ENCODE measurements at regions not wholly inside any gene's neighbourhood (a gene's known extent, or its start where the extent isn't known, plus 50 kb on each side); places are given as distances from the start of the nearest gene placed in this dataset.

DNA sequence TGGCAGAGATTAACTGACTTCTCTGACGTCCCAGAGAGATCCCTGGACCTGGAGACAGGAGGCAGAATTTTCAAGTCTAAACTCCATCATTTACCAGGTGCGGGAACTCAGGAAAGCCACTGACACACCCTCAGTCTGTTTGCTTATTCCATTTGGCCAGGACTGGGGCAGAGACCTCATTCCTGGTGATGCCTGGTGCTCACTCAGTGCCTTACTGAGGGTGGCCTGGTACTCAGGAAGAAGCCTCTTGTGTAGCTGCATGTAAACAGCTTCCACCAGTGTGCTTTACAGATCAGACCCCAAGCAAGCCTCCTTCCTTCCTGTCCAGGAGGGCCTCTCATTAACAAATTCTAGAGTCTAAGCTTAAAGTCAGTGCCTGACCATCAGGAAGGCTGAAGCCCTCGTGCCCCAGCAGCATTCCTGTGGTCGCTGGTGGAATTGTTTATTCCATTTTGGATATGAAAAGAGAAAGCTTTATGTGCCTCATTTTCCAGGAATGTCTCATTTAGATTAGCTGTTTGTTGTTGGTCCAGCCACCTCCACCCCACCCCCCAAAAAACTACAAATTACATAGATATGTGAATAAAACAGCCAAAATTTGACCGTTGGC lies 236.1 kb upstream of the CDH5 start:
- no peak for TF ChIP-seq CTCF (IDR thresholded peaks at IDR 0.05; ENCODE audit: borderline replicate concordance, insufficient read depth, low read depth, low read length)
- no peak overlapping the region for H3K4me3 ChIP-seq (ENCODE audit: low read depth, low read length)

DNA sequence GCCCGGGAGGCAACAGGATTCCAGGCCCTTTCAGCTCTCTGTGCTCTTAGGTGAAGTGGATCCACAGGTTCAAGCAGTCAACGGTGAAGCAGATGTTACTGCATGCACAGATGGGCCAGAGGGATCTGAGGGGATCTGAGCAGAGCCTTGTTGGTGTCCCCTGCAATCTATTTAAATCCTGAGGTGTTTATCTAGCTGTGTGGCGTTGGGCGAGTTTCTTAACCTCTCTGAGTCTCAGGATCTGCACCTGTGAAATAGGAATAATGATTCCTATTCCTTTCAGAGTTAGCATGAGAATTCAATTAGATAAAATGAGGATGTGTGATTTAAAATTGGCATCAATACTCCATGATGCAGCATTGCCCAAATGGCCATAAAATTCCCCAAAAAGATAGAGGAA lies 237.3 kb upstream of the CDH5 start:
- TF ChIP-seq CTCF (IDR thresholded peaks at IDR 0.05; ENCODE audit: borderline replicate concordance, insufficient read depth, low read depth, low read length), result no peak
- H3K4me3 ChIP-seq (ENCODE audit: low read depth, low read length), result no peak overlapping the region

DNA sequence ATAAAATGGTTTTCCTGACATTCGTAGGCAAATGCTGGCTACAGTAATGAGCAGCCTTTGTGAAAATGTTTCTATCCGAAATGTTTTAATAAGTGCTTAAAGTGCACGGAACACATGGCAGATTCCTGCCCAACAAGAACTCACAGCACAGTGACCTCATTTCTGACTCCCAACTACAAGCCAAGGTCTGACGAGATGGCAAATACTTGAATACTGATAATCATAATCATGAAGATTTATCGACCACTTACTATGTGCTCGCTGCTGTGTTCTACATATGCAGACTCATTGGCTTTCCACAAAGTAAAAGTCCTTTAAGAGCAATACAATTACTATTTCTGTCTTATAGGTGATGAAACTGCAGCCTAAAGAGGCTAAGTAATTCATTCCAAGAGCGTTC lies 238.1 kb upstream of the CDH5 start:
- no peak overlapping the region for H3K4me3 ChIP-seq (ENCODE audit: low read depth, low read length)
- no peak for TF ChIP-seq CTCF (IDR thresholded peaks at IDR 0.05; ENCODE audit: borderline replicate concordance, insufficient read depth, low read depth, low read length)

DNA sequence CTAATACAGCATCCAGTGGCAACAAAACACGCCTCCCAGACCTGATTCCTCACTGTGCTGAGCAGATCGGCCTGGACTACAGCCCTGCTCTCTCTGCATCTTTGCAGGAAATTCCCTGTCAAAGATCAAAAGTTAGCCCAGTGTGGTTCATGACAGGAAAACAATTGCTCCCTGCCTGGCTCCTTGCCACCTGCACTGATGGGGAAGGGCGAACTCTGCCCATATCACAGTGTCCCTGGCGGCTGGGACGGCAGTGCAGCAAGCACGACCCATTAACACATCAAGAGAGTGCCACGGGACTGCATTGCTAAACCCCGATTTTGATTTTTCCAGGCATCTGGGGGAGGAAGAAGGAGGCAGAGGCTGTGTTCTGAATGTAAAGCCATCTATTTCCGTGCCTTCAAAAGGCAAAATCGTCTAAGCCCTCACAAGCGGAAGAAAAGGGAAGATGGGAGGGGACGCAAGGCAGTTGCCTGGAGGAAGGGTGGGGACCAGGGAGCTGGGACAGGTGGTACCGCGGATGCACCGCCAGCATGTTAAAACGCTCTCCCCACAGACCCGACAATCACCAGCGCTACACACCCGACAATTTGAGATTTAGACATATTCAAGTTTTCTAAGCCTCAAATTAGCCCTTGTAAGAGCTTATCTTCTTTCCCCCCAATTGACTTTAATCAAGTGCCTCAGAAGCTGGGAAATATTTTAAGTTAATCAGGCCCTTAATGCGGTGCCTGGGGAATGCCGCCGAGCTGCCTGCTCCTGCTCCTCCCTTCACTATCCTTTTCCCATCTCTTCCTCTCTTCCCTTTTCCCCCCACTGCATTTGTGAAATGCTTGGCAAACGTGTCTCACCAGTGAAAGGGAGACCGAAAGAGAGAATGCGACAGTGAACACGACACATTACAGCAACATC lies 238.8 kb upstream of the CDH5 start:
- no peak overlapping the region for H3K4me3 ChIP-seq (ENCODE audit: low read depth, low read length)
- no peak for TF ChIP-seq CTCF (IDR thresholded peaks at IDR 0.05; ENCODE audit: borderline replicate concordance, insufficient read depth, low read depth, low read length)

GRCh38 chr16:66121466-66121865 lies 245.0 kb upstream of the CDH5 start:
- no peak for TF ChIP-seq CTCF (IDR thresholded peaks at IDR 0.05; ENCODE audit: borderline replicate concordance, insufficient read depth, low read depth, low read length)
- no peak overlapping the region for H3K4me3 ChIP-seq (ENCODE audit: low read depth, low read length)

DNA sequence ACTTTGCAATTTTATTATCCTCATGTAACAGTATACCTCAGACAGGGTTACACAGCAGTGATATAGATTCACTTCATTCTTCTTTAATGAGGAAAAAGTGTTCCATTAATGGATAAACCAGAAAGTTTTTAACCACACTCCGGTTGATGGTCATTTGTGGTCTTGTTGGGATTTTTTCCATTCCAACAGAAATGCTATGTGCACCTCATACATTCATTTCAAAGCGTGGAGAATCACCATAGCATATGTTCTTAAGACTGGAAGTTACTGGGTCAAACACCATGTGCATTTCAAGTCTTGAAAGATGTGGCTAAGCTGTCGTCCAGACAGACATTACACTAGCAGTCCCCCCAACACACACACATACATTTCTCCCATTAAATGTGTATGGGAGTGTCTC lies 245.8 kb upstream of the CDH5 start:
- TF ChIP-seq CTCF (IDR thresholded peaks at IDR 0.05; ENCODE audit: borderline replicate concordance, insufficient read depth, low read depth, low read length), result no peak
- no peak overlapping the region for H3K4me3 ChIP-seq (ENCODE audit: low read depth, low read length)

All from GM12875 (cell line).